ENCODE measurements at regions not wholly inside any gene's neighbourhood (a gene's known extent, or its start where the extent isn't known, plus 50 kb on each side); places are given as distances from the start of the nearest gene placed in this dataset.

DNA sequence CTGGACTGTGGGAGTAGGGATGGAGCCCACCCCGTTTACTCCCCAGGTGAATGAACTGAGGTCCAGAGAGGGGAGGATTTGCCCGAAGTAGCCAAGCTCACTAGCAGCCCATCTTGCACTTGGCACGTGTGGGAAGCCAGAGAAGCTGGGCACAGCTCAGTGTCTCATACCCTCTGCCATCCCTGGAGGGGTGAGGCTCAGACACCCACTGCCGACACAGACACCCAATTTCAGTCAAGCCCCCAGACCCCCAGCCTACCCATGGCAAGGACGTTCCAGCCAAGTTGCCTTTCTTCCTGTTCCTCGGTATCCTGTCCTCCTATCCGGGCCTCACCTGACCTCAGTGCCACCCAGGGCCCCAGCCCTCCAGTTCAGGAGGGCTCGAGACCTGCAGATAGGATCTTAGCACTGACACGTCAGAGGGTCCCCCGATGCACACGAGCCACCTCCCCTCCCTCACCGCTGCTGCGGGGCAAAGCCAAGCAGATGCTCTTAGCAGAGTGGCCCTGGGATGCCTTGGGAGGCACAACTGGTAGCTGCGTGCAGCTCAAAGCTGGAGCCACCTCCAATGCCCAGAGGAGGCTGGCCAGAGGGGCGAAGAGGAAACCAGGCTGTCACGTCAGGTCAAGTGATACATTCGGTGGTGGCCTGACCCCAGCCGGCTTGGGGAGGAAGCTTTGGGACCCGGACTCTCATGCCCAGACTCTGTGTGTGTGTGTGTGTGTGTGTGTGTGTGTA lies 90.4 kb upstream of the TNRC6C start:
- H2BK12ac ChIP-seq (ENCODE audit: low read length), result peak overlapping the region; percentile 30
- H3K18ac ChIP-seq (ENCODE audit: low read length), result peak overlapping the region; percentile 52
- peak overlapping the region; percentile 31 for H2BK5ac ChIP-seq (ENCODE audit: low read length)
- no peak overlapping the region for H4K8ac ChIP-seq (ENCODE audit: low read depth, low read length)
- peaks cover 2 to 9% of the 10 kb centered on the region in 2 donors for H3K4me1 ChIP-seq (ENCODE audit: control insufficient read depth in 2 of 2, insufficient read depth in 1 of 2, low read depth in 1 of 2, low read length in 2 of 2)
- no peaks in the 10 kb centered on the region for H3K9me3 ChIP-seq (replicated peaks in 1 of 2; ENCODE audit: control insufficient read depth in 2 of 2, insufficient read depth in 1 of 2, low read depth in 1 of 2, low read length in 2 of 2)
- H4K91ac ChIP-seq (ENCODE audit: low read depth, low read length, poor library complexity), result peak overlapping the region; percentile 79
- H3K4ac ChIP-seq (ENCODE audit: low read length), result peak overlapping the region; percentile 15
- peaks cover 0 to 26% (median 0%) of the 10 kb centered on the region in 3 experiments for H3K27me3 ChIP-seq (ENCODE audit: control insufficient read depth in 3 of 3, insufficient read depth in 3 of 3, low read depth in 1 of 3, low read length in 3 of 3)
- no peak overlapping the region for H3K9ac ChIP-seq (ENCODE audit: low read depth, low read length, poor library complexity)
- no peaks in the 10 kb centered on the region for H3K79me1 ChIP-seq (ENCODE audit: low read depth, low read length)
- no peak overlapping the region for H2AFZ ChIP-seq (ENCODE audit: low read length)
- WGBS, 2 donors (ENCODE audit: extremely low coverage in 2 of 2, insufficient read length in 2 of 2, insufficient replicate concordance in 1 of 2), result no CpG with 5 or more reads among the region's 19 CpGs
- no peak overlapping the region for H2BK120ac ChIP-seq (ENCODE audit: low read depth, low read length)
- no peak for DNase-seq (ENCODE audit: low spot score)
- peaks cover 0 to 2% of the 10 kb centered on the region in 2 donors for H3K36me3 ChIP-seq (replicated peaks in 1 of 2; ENCODE audit: control insufficient read depth in 2 of 2, insufficient read depth in 2 of 2, low read length in 2 of 2)
- H3K14ac ChIP-seq (ENCODE audit: low read length), result no peak overlapping the region
- H2BK15ac ChIP-seq (ENCODE audit: low read length), result peak overlapping the region; percentile 83
- no peak overlapping the region for H3K4me3 ChIP-seq (ENCODE audit: low read length in 2 of 2)
- H2AK5ac ChIP-seq (ENCODE audit: low read depth, low read length), result peak overlapping the region; percentile 85
- peak overlapping the region; percentile 25 for H3K23ac ChIP-seq (ENCODE audit: low read depth, low read length, poor library complexity)
- no peak overlapping the region for H3K27ac ChIP-seq (replicated peaks; ENCODE audit: low read length)
- H3K4me2 ChIP-seq (ENCODE audit: insufficient read depth, low read length, poor library complexity, severe bottlenecking), result no peak overlapping the region

DNA sequence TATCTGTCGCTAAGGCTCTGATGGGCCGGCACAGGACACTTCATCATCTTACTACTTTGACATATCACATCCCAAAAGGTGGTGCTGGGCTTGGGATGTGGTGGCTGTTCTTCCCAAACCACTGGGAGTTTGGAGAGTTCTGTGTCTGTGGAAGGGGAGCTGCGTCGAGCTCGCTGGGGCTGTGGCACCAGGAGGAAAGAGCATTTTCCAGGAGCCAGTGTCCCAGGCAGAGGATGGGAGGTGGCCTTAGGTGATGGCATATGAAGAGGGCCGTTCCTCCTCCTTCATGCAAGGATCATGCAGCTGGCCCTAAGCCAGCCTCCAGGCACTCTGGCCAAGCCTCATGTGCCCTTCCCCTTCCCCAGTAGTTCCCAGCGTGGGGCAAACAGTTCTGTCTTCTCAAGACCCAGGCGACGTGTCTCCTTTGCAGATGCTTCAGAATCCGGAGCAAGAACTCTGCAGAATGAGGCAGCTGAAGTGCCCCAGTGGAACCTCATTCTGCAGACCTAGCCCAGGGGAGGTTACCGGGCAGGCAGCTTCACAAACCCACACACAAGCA lies 89.4 kb upstream of the TNRC6C start:
- Histone ChIP-seq H3K4me3 (ENCODE audit: low read length in 2 of 2) (no peak overlapping the region), H3K27ac (replicated peaks; ENCODE audit: low read length) (no peak overlapping the region), H2BK5ac (ENCODE audit: low read length) (no peak overlapping the region), H2AFZ (ENCODE audit: low read length) (no peak overlapping the region), H3K79me1 (ENCODE audit: low read depth, low read length) (no peaks in the 10 kb centered on the region), H2BK12ac (ENCODE audit: low read length) (no peak overlapping the region), H3K18ac (ENCODE audit: low read length) (no peak overlapping the region), H3K4me1 (ENCODE audit: control insufficient read depth in 2 of 2, insufficient read depth in 1 of 2, low read depth in 1 of 2, low read length in 2 of 2) (peaks cover 0 to 13% of the 10 kb centered on the region in 2 donors), H3K9ac (ENCODE audit: low read depth, low read length, poor library complexity) (no peak overlapping the region), H3K27me3 (ENCODE audit: control insufficient read depth in 3 of 3, insufficient read depth in 3 of 3, low read depth in 1 of 3, low read length in 3 of 3) (peaks cover 0 to 22% (median 0%) of the 10 kb centered on the region in 3 experiments), H2BK15ac (ENCODE audit: low read length) (no peak overlapping the region), H3K14ac (ENCODE audit: low read length) (no peak overlapping the region), H3K9me3 (replicated peaks in 1 of 2; ENCODE audit: control insufficient read depth in 2 of 2, insufficient read depth in 1 of 2, low read depth in 1 of 2, low read length in 2 of 2) (no peaks in the 10 kb centered on the region), H3K4ac (ENCODE audit: low read length) (no peak overlapping the region), H3K23ac (ENCODE audit: low read depth, low read length, poor library complexity) (no peak overlapping the region), H2AK5ac (ENCODE audit: low read depth, low read length) (no peak overlapping the region), H4K8ac (ENCODE audit: low read depth, low read length) (no peak overlapping the region), H3K36me3 (replicated peaks in 1 of 2; ENCODE audit: control insufficient read depth in 2 of 2, insufficient read depth in 2 of 2, low read length in 2 of 2) (peaks cover 0 to 2% of the 10 kb centered on the region in 2 donors), H3K4me2 (ENCODE audit: insufficient read depth, low read length, poor library complexity, severe bottlenecking) (no peak overlapping the region), H4K91ac (ENCODE audit: low read depth, low read length, poor library complexity) (no peak overlapping the region), H2BK120ac (ENCODE audit: low read depth, low read length) (no peak overlapping the region)
- WGBS, 2 donors (ENCODE audit: extremely low coverage in 2 of 2, insufficient read length in 2 of 2, insufficient replicate concordance in 1 of 2), result no CpG with 5 or more reads among the region's 11 CpGs
- no peak for DNase-seq (ENCODE audit: low spot score)

DNA sequence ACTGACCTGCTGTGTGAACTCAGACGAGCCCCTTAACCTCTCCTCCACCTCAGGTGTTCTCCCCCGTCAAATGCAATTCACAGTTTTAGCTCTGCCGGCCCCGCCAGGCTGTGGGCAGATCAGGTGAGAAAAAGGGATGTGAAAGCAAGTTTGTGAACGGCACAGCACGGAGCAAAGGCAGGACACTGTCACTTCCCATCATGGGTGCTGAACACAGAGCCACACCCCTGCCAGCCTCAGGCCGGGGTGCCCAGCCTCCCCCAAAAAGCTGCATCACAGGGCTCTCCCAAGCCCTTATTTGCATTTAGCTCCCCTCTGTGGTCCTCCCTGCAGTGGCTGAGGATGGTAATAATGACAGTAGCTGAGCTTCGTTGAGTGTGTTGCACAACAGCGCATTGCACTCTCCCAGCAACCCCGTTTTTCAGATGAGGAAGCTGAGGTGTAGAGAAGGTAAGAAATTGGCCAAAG lies 88.8 kb upstream of the TNRC6C start:
- Histone ChIP-seq H3K27me3 (ENCODE audit: control insufficient read depth in 3 of 3, insufficient read depth in 3 of 3, low read depth in 1 of 3, low read length in 3 of 3) (peaks cover 0 to 22% (median 0%) of the 10 kb centered on the region in 3 experiments), H3K4me3 (ENCODE audit: low read length in 2 of 2) (no peak overlapping the region), H2BK12ac (ENCODE audit: low read length) (no peak overlapping the region), H2BK15ac (ENCODE audit: low read length) (no peak overlapping the region), H3K4me1 (ENCODE audit: control insufficient read depth in 2 of 2, insufficient read depth in 1 of 2, low read depth in 1 of 2, low read length in 2 of 2) (peaks cover 0 to 13% of the 10 kb centered on the region in 2 donors), H2BK120ac (ENCODE audit: low read depth, low read length) (no peak overlapping the region), H3K23ac (ENCODE audit: low read depth, low read length, poor library complexity) (no peak overlapping the region), H3K18ac (ENCODE audit: low read length) (peak overlapping the region; percentile 1), H3K14ac (ENCODE audit: low read length) (no peak overlapping the region), H4K91ac (ENCODE audit: low read depth, low read length, poor library complexity) (no peak overlapping the region), H3K79me1 (ENCODE audit: low read depth, low read length) (no peaks in the 10 kb centered on the region), H2AK5ac (ENCODE audit: low read depth, low read length) (no peak overlapping the region), H3K4ac (ENCODE audit: low read length) (no peak overlapping the region), H3K9ac (ENCODE audit: low read depth, low read length, poor library complexity) (no peak overlapping the region), H3K9me3 (replicated peaks in 1 of 2; ENCODE audit: control insufficient read depth in 2 of 2, insufficient read depth in 1 of 2, low read depth in 1 of 2, low read length in 2 of 2) (no peaks in the 10 kb centered on the region), H2BK5ac (ENCODE audit: low read length) (no peak overlapping the region), H4K8ac (ENCODE audit: low read depth, low read length) (no peak overlapping the region), H3K4me2 (ENCODE audit: insufficient read depth, low read length, poor library complexity, severe bottlenecking) (no peak overlapping the region), H3K27ac (replicated peaks; ENCODE audit: low read length) (no peak overlapping the region), H3K36me3 (replicated peaks in 1 of 2; ENCODE audit: control insufficient read depth in 2 of 2, insufficient read depth in 2 of 2, low read length in 2 of 2) (peaks cover 0 to 2% of the 10 kb centered on the region in 2 donors), H2AFZ (ENCODE audit: low read length) (no peak overlapping the region)
- no CpG with 5 or more reads among the region's 10 CpGs for WGBS, 2 donors (ENCODE audit: extremely low coverage in 2 of 2, insufficient read length in 2 of 2, insufficient replicate concordance in 1 of 2)
- no peak for DNase-seq (ENCODE audit: low spot score)

DNA sequence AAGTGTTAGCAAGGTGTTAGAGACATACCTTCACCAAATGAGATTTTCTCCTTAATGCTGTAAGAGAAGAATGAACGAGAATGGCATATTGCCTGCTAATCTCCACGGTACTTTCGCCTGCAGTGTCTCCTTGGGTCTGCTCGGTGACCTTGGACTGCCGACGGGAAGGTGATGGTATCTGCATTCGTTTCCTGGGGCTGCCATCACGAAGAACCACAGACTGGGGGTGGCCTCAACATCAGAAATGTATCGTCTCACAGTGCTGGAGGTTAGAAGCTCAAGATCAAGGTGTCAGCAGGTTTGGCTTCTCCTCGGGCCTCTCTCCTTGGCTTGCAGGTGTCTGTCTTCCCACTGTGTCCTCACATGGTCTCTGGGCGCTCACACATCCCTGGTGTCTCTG lies 86.3 kb upstream of the TNRC6C start:
- Histone ChIP-seq H3K14ac (ENCODE audit: low read length) (no peak overlapping the region), H2BK120ac (ENCODE audit: low read depth, low read length) (no peak overlapping the region), H4K8ac (ENCODE audit: low read depth, low read length) (no peak overlapping the region), H2AFZ (ENCODE audit: low read length) (no peak overlapping the region), H3K4ac (ENCODE audit: low read length) (no peak overlapping the region), H3K9ac (ENCODE audit: low read depth, low read length, poor library complexity) (no peak overlapping the region), H3K27ac (replicated peaks; ENCODE audit: low read length) (no peak overlapping the region), H2BK15ac (ENCODE audit: low read length) (no peak overlapping the region), H3K18ac (ENCODE audit: low read length) (no peak overlapping the region), H2BK5ac (ENCODE audit: low read length) (no peak overlapping the region), H3K23ac (ENCODE audit: low read depth, low read length, poor library complexity) (no peak overlapping the region), H3K4me2 (ENCODE audit: insufficient read depth, low read length, poor library complexity, severe bottlenecking) (no peak overlapping the region), H3K4me3 (ENCODE audit: low read length in 2 of 2) (no peak overlapping the region), H3K9me3 (replicated peaks in 1 of 2; ENCODE audit: control insufficient read depth in 2 of 2, insufficient read depth in 1 of 2, low read depth in 1 of 2, low read length in 2 of 2) (peaks cover 0 to 4% of the 10 kb centered on the region in 2 donors), H3K36me3 (replicated peaks in 1 of 2; ENCODE audit: control insufficient read depth in 2 of 2, insufficient read depth in 2 of 2, low read length in 2 of 2) (peaks cover 0 to 2% of the 10 kb centered on the region in 2 donors), H2BK12ac (ENCODE audit: low read length) (peak overlapping the region; percentile 64), H3K4me1 (ENCODE audit: control insufficient read depth in 2 of 2, insufficient read depth in 1 of 2, low read depth in 1 of 2, low read length in 2 of 2) (peaks cover 0 to 7% of the 10 kb centered on the region in 2 donors), H3K79me1 (ENCODE audit: low read depth, low read length) (no peaks in the 10 kb centered on the region), H2AK5ac (ENCODE audit: low read depth, low read length) (no peak overlapping the region), H4K91ac (ENCODE audit: low read depth, low read length, poor library complexity) (no peak overlapping the region), H3K27me3 (ENCODE audit: control insufficient read depth in 3 of 3, insufficient read depth in 3 of 3, low read depth in 1 of 3, low read length in 3 of 3) (peaks cover 0 to 17% (median 0%) of the 10 kb centered on the region in 3 experiments)
- no peak for DNase-seq (ENCODE audit: low spot score)
- WGBS, 2 donors (ENCODE audit: extremely low coverage in 2 of 2, insufficient read length in 2 of 2, insufficient replicate concordance in 1 of 2), result no CpG with 5 or more reads among the region's 11 CpGs
